ENCODE measurements at regions not wholly inside any gene's neighbourhood (a gene's known extent, or its start where the extent isn't known, plus 50 kb on each side); places are given as distances from the start of the nearest gene placed in this dataset.

GRCh38 chr6:138719011-138719635 is 54.4 kb upstream of the CCDC28A start:
- H3K4me3 ChIP-seq (ENCODE audit: low read length), result no peak overlapping the region
- TF ChIP-seq CTCF (conservative IDR thresholded peaks at IDR 0.05; ENCODE audit: low read length), result no peak
- no peak for DNase-seq (ENCODE audit: low read depth)

- TF ChIP-seq CTCF (conservative IDR thresholded peaks at IDR 0.05; ENCODE audit: low read length), result no peak
- DNase-seq (ENCODE audit: low read depth), result no peak
- no peak overlapping the region for H3K4me3 ChIP-seq (ENCODE audit: low read length)
Measured at GRCh38 chr6:138719744-138720143, 53.8 kb upstream of the CCDC28A start.

DNA sequence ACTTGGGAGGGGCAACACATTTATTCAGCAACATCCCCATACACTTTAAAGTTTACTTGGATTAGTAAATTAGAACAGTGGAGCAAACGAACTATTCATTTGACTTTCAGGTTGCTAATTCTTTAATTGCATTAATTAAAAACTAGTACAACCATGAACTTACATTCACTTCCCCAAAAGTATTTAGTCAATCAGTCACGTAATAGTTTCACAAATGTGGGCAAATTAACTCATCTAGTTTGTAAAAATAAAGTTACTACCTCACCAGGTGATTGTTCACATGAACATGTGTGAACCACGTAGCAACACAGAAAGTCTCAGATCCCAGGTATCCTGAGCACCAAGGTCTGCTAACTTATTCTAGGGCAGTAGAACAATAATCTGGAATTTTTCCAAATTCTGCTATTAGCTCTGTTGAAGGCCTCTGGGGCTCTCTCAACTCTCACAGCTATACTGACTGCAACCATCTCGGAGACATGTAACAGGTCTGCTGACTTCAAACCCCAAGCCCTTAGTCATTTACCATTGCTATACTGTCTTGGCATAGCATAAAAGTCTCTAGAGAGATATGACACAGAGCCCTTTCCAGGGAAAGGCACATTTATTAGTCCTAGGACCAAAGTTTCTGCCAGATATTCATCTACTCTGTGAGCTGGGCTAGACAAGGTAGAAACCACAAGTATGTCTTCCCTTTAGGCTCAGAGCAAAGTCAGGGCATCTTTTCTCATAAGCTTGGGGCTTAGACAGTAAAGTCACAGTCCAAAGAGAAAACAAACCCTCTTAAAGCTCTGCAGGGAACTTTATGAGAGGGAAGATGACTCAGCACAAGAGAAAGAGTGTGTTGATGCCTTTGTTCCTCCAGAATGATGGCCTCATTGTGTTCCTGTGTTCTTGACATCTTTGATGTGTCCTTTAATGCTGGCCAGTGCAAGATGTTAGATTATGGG is 50.9 kb upstream of the CCDC28A start:
- no peak for TF ChIP-seq CTCF (conservative IDR thresholded peaks at IDR 0.05; ENCODE audit: low read length)
- H3K4me3 ChIP-seq (ENCODE audit: low read length), result no peak overlapping the region
- peak; percentile 16 for DNase-seq (ENCODE audit: low read depth)

Measured in AG10803 (cell line).